Stimulated activated CD4-positive, alpha-beta T cell treated with anti-CD3 and anti-CD28 coated beads, Interleukin-12 subunit alpha, Interleukin-12 subunit beta, amount 100 ng/mL, for 24 hours (primary cell): ENCODE measurements at regions not wholly inside any gene's neighbourhood (a gene's known extent, or its start where the extent isn't known, plus 50 kb on each side); places are given as distances from the start of the nearest gene placed in this dataset.
A peak's percentile ranks its signal among the peaks of the same experiment; 100 is the strongest.

Experiments
- DNase-seq, 2 experiments: peaks; one replicate each; pipeline ENCODE4 v3.0.0-alpha.2; 2020; ENCODE audit warnings: low read depth in 2 of 2

DNA sequence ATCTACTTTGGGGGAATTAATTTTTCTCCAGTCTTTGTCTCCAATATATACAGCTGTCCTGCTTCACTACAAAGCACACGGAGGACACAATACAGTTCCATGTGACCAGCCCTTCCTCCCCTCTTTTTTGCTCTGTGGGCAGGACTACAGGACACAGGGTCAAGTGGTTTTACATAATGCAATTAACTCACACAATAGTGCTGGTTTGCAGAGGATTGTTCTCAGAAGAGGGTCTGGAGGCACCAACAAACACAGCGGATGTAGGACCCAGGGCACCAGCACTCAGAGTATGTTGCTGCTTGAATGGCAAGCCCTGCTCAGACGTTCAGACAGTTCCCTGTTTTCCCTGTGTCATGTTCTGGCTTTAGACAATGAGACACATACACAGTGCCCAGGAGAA, 52.0 kb upstream of the NPTX2 start:
- no peak for DNase-seq

DNA sequence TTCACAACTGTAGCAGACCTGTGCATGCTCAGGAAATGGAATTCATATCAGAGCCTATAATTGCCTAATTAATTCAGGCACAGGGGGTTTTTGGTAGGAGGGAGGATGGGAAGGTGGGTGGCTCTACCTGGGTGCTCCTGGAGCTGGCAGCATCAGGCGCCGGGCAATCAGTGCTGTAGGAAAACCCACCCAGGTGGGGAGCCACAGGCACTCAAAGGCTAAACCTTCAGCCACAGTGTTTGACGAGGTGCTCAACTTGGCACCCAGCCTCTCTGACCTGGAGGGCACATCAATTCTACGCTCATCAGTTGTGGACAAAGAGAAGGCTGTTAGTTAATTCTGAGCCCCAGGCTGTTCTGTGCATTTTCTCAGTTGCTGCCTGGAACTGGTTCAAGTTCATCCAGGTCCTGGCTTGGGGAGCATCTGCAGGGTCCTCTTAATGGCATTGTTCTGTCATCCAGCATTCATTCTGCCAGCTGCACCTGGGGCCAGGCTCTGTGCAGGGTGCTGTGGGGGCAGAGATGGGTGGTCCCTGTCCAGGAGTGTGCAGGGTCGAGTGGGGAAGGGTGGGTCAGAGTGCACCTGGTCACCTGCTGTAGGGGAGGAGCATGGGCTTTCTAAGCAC, 54.1 kb upstream of the NPTX2 start:
- no peak for DNase-seq

DNA sequence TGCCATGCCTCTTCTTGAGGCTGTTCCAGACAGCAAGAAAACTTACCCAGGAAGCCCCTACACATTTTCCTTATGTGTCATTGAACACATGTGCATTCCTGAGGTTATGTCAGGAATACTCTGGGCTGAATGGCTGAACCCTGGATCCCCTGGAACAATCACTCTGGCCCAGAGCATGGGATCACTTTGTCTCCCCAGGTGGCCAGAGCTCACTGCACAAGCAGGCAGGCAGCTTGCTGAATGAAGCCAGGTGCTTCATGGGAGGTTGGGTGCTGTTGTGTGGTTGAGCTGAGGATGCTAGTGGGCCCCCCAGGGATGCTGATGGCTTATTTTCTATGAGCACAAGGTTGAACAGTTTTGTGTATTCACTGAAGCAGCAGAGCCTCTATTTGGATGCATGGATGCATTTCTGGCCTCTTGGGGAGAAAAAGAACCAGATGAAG, 54.7 kb upstream of the NPTX2 start:
- DNase-seq = no peak

DNA sequence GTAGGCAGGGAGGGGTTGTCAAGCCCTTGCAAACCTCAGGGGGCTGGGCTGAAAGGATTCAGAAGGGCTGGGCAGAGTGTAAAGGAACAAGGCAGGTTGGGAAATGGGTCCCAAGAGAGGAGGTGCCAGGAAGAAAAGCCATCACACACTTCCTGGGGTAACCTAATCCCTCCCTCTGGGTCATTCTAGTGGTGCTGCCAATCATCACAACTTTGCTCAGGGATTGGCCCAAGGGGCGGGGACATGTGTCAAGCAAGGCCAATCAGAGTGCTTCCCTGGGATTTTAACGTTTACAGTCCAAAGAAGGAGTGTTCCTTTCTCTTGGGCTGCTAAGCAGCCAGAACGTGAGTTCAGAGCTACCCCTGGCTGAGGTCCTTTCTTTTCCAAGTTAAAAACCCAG, 57.1 kb upstream of the NPTX2 start:
- no peak for DNase-seq

DNA sequence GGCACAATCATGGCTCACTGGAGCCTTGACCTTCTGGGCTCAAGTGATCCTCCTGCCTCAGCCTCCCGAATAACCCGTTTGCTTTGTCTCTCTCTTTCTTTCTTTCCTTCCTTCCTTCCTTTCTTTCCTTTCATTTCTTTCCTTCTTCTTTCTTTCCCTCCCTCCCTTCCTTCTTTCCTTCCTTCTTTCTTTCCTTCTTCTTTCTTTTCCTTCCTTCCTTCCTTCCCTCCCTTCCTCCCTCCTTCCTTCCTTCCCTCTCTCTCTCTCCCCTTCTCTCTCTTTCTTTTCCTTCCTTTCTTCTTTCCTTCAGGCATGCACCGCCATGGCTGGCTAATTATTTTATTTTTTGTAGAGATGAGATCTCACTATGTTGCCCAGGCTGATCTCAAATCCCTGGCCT, 57.9 kb upstream of the NPTX2 start:
- DNase-seq = no peak

DNA sequence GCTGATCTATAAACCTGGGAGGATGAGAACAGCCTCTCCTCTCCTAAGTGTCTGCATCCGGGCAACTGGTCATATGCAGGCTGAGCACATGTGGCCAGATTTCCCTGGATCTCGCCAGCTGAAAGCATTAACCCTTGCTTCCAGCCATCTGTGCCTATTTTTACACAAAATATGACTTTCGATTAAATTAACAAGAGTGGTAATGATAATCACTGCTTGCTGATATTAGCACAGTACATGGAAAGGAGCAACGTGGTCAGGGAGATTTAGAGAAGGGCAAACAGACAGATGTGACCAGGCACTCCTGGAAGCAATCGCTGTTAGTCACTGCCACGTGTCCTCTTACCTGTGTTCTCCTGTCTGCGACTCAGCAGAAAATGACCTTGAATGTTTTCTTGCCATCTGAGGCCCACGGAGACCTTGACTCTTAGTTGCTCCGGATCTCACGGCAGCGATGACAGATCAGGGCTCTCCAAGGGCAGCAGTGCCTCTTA, 59.5 kb upstream of the NPTX2 start:
- DNase-seq = no peak

DNA sequence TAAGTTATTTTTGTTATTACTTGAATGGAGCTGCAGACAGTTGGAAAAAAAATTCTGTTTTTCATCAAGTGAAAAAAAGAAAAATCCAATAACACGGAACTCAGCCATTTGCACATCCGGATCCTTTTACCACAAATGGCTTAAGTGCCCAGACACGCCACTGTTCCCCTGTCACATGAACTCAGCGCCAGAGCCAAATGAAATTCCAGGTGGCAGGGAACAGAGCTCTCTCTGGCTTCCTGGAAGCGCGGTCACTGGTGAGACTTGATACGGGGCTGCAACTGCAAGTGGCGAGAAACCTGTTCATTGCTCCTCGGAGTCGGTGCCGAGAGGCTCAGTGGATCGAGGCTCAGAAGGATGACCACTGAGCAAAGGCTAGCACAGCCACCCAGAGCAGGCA, 60.8 kb upstream of the NPTX2 start:
- DNase-seq = no peak

DNA sequence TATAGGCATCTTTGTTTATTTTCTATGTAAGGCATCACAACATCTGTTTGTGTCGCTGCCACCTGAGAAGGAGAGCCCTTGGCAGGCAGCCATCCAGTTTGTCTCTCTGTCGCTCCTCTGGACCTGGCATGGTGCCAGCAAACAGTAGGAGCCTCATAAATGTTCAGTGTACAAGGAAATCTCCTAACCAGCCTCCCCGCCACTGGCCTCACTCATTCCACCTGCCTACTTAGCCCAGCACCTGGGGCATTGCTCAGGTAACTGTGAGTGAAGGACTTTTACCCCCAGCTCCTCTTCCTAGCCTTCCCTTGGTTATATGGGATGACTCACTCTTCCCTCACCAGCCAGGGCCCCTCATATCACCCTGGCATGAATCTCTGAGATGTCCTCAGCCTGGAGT, 61.7 kb upstream of the NPTX2 start:
- DNase-seq = no peak

DNA sequence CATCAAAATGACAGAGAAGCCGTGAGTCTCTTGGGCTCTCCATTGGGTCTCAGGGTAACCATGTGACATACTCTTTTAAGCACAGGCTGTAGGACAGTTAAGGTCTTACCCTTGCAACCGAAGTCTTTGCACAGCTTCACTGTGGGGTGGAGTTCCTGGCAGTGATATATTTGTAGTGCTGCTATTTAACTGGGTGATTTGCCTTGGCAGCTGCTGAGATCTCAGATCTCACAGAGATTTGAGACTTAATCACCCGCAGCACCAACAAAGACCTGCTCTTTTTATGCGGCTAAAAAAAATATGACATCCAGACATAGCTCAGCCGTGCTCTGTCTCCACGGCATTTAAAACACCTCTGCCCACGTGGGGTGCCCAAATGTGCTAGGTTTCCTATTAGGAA, 63.4 kb upstream of the NPTX2 start:
- no peak for DNase-seq

DNA sequence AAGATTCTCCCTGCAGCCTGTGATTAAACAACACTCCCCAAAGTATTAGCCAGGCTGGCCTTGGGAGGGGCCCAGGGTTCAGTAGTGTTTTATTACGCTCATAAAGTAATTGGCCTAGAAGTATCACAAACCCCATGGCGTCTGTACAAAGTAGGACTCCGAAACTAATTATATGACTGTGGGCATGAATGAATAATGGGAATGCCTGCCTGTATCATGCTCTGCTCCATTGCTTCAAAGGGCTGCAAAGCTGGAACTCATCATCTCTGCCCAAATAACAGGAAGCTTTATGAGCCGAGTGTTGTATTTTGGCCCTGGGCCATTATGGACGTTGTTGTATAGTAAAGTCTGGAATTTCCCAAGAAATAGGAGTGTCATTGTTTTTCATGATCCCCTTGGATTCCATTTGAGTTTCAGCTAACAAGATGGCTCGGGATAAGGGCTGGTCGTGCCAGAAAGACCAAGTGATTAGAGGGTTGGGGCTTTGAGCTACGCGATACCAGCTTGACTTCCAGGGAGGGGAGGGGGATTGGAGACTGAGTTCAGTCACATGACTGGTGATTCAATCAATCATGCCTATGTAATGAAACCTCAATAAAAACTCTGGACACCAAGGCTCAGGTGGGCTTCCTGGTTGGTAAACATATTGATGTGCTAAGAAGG, 65.3 kb upstream of the NPTX2 start:
- DNase-seq = no peak

DNA sequence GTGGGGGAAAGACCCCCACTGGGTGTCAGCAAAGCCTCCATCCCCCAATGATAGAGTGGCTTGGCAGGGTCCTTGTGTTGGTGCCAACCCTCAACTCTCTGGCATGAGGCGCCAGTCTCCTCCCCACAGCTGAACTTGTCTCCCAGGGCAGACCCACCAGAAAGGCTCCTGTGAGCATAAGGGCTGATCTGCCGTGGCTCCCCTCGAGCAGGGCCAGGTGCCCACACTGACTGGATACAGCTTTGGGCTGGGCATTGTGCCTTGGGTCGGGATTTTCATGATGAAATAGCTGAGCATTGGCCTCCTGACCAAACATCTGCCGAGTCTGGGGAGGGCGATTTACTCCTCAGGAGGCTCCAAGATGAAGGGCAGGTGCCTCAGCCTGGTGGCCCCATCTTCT, 68.1 kb upstream of the NPTX2 start:
- no peak for DNase-seq

DNA sequence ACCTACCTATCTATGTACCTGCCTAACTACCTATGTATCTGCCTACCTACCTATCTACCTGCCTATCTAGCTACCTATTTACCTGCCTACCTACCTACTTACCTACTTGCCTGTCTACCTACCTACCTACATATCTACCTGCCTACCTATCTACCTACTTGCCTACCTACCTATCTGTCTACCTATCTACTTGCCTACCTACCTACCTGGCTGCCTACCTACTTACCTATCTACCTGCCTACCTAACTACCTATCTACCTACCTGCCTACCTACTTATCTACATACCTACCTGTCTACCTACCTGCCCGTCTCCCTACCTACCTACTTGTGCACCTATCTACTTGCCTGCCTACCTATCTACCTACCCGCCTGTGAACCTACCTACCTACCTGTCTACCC, 68.7 kb upstream of the NPTX2 start:
- no peak for DNase-seq

DNA sequence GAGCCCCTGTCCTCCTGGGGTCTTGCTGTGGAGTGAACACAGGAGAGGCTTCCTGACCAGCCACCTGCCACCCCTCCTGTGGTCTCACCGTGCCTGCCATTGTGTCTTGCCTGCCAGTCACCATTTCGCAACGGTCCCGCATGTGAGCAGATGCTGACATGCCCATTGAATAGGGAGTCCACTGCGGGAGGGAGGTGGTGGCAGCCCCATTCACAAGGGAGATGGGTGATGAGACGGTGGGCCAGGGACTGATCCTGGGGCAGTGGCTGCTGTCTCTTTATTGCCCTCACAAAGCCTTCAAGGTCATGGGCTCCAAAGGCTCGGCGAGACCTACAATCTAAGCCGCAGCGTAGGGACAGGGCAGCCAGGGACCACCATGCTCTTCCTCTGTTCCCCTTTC, 76.0 kb upstream of the NPTX2 start:
- DNase-seq = no peak

DNA sequence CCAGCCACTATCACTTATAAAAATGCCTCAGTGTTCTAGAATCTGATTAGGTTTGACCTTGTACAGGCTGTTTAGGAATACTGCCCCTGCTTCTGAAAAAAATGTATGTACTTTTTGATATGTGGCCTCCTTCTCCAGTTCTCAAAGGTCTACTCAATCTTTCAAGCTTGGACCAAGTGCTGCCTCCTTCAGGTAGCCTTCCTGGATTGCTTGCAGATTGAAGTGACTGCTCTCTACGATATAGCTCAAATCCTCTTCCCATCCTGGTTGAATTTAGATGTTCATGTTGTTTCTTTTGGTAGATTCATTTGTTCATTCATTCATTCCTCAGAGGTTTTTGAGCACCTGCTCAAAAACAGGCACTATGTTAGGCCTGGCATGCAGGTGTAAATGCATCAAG, 77.2 kb upstream of the NPTX2 start:
- DNase-seq = no peak

DNA sequence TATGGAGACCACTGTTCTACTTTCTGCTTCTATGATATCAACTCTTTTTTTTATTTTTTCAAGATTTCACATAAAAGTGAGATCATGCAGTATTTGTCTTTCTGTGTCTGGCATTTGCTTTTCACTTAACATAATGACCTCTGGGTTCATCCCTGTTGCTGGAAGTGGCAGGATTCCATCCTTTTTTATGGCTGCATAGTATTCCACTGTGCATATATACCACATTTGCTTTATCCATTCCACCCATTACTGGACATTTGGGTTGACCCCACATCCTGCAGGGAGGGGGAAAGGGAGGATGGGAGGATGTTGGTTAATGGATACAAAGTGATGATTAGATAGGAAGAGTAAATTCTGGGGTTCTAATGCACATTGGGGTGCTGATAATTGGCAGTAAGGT, 80.3 kb upstream of the NPTX2 start:
- DNase-seq = no peak

DNA sequence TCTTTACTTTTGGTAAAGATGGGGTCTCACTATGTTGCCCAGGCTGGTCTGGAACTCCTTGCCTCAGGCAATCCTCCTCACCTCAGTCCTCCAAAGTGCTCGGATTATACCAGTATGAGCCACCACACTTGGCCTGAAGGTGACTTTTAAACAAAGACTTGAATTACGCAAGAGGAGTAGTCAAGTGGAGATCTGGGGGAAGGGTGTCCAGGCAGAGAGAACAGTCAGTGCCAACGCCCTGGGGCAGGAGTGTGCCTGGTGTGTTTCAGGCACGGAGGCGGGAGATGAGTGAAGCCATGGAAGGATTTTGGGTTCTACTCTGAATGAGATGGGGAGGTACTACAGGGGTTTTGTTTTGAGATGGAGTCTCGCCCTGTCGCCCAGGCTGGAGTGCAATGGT, 82.6 kb upstream of the NPTX2 start:
- DNase-seq = no peak

DNA sequence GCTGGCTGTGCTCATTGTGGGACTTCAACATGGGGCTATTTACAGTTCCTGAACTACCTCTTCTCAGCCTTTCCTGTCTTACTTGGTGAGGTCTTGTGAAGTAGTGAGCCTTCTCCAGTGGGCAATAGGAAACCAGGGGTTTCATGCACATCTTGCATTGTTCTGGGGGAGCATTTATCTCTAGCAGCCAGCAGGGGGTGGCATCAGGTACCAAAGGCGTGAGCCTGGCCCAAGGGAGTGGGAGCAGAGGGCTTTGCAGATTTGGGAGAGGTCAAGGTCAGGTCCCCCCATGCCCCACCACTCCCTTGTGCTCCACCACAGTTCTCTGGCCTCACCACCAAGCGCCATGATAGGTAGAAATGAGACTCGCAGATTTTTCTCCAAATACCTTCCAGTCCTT, 85.4 kb upstream of the NPTX2 start:
- no peak for DNase-seq

DNA sequence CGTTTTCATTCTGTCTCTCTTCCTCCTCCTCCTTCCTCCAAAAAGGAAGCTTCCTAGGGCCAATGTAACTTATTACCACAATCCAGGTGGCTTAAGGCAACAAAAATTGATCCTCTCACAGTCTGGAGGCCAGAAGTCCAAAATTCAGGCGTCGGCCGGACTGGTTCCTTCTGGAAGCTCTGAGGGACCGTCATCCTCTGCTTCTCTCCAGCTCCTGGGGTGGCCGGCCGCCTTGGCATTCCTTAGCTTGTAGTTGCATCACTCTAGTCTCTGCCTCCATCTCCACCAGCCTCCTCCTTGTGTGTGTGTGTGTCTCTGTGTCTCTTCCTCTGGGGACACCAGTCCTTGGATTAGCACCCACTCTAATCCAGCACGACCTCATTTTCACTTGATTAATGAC, 89.0 kb upstream of the NPTX2 start:
- no peak for DNase-seq

DNA sequence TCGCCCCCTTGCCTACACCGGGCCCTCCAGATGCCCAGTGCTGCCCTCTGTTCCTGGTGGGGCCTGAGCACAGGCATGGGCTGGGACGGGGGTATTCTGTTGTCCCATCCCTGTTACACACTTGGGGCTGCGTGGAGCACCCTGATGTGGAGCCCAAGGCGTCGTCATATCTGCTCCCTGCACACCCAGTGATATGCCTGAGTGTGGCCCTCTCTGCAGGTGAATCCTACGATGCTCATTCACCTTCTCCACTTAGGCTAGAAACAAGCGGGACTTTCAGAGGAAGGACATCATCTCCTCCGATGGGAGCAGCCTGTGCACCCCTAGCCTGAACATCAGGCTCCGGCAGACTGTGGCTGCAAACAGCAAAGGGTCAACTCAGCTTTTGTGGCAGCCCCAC, 91.0 kb upstream of the NPTX2 start:
- no peak for DNase-seq

DNA sequence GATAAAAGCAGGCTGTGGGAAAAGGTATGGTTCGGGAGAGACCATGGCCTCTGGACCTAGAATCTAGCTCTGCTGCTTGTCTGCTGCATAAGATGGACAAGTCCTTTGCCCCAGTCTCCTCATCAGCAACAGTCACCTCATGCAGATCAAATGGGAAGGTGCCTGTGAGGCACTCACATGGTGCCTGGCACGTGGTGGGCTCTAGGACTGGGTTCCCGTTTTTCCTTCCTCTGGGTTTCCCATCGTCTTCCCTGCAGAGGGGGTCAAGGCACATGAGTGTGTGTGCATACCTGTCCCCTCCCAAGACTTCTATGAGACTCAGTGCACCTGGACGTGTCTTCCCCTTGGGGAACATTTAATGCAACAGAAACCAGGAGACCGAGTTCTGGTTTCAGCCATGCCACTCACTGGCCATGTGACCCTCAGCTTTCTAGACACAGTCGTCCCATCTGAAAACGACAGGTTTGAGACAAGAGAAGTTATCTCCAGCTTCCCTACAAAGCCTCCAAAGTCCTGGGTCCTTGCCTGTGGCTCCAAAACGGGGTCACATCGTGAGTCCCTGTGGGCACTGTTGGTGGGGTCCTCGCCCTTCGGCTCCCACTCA, 95.9 kb upstream of the NPTX2 start:
- no peak for DNase-seq

DNA sequence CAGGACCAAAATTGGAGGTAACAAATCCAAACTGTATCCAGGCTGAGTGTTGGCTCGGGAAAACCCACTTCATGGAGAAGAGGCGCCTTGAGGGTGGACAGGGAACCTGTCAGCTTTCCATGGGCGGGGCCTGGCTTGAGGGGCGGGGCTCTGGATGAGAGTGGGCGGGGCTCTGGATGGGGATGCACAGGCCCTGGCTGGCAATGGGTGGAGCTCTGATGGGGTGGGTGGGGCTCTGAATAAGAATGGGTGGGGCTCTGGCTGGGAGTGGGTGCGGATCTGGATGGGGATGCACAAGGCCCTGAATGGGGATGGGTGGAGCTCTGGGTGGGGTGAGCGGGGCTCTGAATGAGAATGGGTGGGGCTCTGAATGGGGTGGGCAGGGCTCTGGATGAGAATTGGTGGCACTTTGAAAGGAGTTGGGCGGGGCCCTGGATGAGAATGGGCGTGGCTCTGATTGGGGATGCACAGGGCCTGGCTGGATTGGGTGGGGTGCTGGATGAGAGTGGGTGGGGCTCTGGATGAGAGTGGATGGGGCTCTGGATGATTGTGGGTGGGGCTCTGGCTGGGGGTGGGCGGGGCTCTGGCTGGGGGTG, 96.6 kb upstream of the NPTX2 start:
- DNase-seq = peak in 1 of 2 experiments; percentile 6

DNA sequence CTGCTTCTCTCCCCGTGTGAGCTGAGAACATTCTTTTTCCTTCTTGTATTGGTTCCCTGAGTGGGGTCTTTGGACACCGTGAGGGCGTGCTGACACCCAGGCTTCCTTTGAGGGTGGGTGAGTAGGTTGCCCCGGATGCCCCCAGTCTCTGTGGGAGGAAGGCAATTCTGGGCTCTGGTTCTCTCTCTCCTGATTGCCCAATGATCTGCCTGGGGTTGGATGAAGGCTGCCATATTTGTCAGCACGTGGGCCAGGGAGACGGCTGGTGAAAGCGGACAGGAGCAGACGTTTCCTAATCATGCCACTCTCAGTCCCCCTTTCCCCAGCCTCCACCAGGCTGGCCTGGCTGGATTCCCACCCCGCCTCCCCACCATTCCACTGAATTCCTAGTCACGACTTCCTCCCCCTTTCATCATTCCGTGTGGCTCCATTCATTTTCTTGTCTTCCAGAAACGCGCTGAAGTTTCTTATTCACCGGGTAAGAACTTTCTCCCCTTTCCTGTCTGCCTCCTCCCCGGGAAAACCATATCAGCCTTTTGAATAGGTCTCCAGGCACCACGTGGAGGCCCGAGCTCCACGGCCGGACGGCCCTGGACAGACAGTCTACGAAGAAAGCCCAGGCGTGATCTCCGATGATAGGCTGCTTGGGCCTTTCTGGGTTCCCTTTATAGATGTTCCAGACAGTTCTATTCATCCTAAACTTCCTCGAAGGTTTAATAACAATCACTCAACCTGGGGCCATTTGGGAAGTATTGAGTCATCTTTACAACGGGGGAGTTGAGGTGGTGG, 98.7 kb upstream of the NPTX2 start:
- no peak for DNase-seq
